ENCODE measurements at regions not wholly inside any gene's neighbourhood (a gene's known extent, or its start where the extent isn't known, plus 50 kb on each side); places are given as distances from the start of the nearest gene placed in this dataset.

- H3K9me2 ChIP-seq (ENCODE audit: insufficient read depth, low read length) = no peaks in the 10 kb centered on the region
- no peak overlapping the region for H2AFZ ChIP-seq (ENCODE audit: low read depth, low read length)
- H3K4me2 ChIP-seq (ENCODE audit: low read length) = no peak overlapping the region
- no peaks in the 10 kb centered on the region for H3K36me3 ChIP-seq (ENCODE audit: insufficient read depth, low read length)
- no peaks in the 10 kb centered on the region for H4K20me1 ChIP-seq (ENCODE audit: insufficient read depth)
- no peaks in the 10 kb centered on the region for H3K9me3 ChIP-seq (ENCODE audit: low read length)
- H3K79me2 ChIP-seq (replicated peaks; ENCODE audit: insufficient read depth, low read length) = no peaks in the 10 kb centered on the region
- no peaks in the 10 kb centered on the region for H3K27me3 ChIP-seq (ENCODE audit: insufficient read depth, low read depth, low read length)
- no peak overlapping the region for H3K27ac ChIP-seq (ENCODE audit: low read length)
- H3K9ac ChIP-seq (ENCODE audit: low read length) = no peak overlapping the region
- TF ChIP-seq RAD21 (conservative IDR thresholded peaks at IDR 0.05) (no peak), CTCF (IDR thresholded peaks at IDR 0.05; ENCODE audit: poor library complexity, severe bottlenecking) (no peak), EP300 (conservative IDR thresholded peaks at IDR 0.05; ENCODE audit: poor library complexity, severe bottlenecking) (no peak), EZH2 (IDR thresholded peaks at IDR 0.05; ENCODE audit: borderline replicate concordance, insufficient read depth, low read length, poor library complexity, severe bottlenecking) (no peak), SMC3 (conservative IDR thresholded peaks at IDR 0.05; ENCODE audit: poor library complexity) (no peak), POLR2AphosphoS5 (IDR thresholded peaks at IDR 0.05) (no peak), TAF1 (IDR thresholded peaks at IDR 0.05; ENCODE audit: low read depth) (no peak), REST (IDR thresholded peaks at IDR 0.05; ENCODE audit: borderline replicate concordance) (no peak), MXI1 (conservative IDR thresholded peaks at IDR 0.05; ENCODE audit: poor library complexity, severe bottlenecking) (no peak)
- H3K4me3 ChIP-seq (ENCODE audit: low read length) = no peak overlapping the region
- H3F3A ChIP-seq (ENCODE audit: insufficient read depth, low read length, poor library complexity, severe bottlenecking) = no peaks in the 10 kb centered on the region
Measured at GRCh38 chr14:99050309-99050708, 221.7 kb downstream of the BCL11B start.

- Histone ChIP-seq H3K4me2 (ENCODE audit: low read length) (no peak overlapping the region), H3F3A (ENCODE audit: insufficient read depth, low read length, poor library complexity, severe bottlenecking) (no peaks in the 10 kb centered on the region), H2AFZ (ENCODE audit: low read depth, low read length) (no peak overlapping the region), H4K20me1 (ENCODE audit: insufficient read depth) (no peaks in the 10 kb centered on the region), H3K9me3 (ENCODE audit: low read length) (no peaks in the 10 kb centered on the region), H3K4me3 (ENCODE audit: low read length) (no peak overlapping the region), H3K27me3 (ENCODE audit: insufficient read depth, low read depth, low read length) (no peaks in the 10 kb centered on the region), H3K9ac (ENCODE audit: low read length) (no peak overlapping the region), H3K9me2 (ENCODE audit: insufficient read depth, low read length) (no peaks in the 10 kb centered on the region), H3K36me3 (ENCODE audit: insufficient read depth, low read length) (no peaks in the 10 kb centered on the region), H3K79me2 (replicated peaks; ENCODE audit: insufficient read depth, low read length) (no peaks in the 10 kb centered on the region), H3K27ac (ENCODE audit: low read length) (no peak overlapping the region)
- TF ChIP-seq SMC3 (conservative IDR thresholded peaks at IDR 0.05; ENCODE audit: poor library complexity) (no peak), CTCF (IDR thresholded peaks at IDR 0.05; ENCODE audit: poor library complexity, severe bottlenecking) (no peak), POLR2AphosphoS5 (IDR thresholded peaks at IDR 0.05) (no peak), MXI1 (conservative IDR thresholded peaks at IDR 0.05; ENCODE audit: poor library complexity, severe bottlenecking) (no peak), RAD21 (conservative IDR thresholded peaks at IDR 0.05) (no peak), TAF1 (IDR thresholded peaks at IDR 0.05; ENCODE audit: low read depth) (no peak), EP300 (conservative IDR thresholded peaks at IDR 0.05; ENCODE audit: poor library complexity, severe bottlenecking) (no peak), REST (IDR thresholded peaks at IDR 0.05; ENCODE audit: borderline replicate concordance) (no peak), EZH2 (IDR thresholded peaks at IDR 0.05; ENCODE audit: borderline replicate concordance, insufficient read depth, low read length, poor library complexity, severe bottlenecking) (no peak)
Measured at GRCh38 chr14:99052467-99052866, 219.5 kb downstream of the BCL11B start.

All from neural cell (in vitro differentiated cells).